GM06990 (cell line): ENCODE measurements at regions not wholly inside any gene's neighbourhood (a gene's known extent, or its start where the extent isn't known, plus 50 kb on each side); places are given as distances from the start of the nearest gene placed in this dataset.

Experiments used
- DNase-seq: peaks from one replicate; pipeline ENCODE4 v3.0.0-alpha.2; 2011; ENCODE audit not compliant: insufficient read length; ENCODE audit errors: extremely low read depth
- H3K27me3 ChIP-seq: replicated peaks from 2 replicates; pipeline ENCODE4 v1.6.0; 2011; ENCODE audit warnings: low read length; ENCODE audit not compliant: control insufficient read depth, insufficient read depth
- H3K36me3 ChIP-seq: 2 replicates; pipeline ENCODE4 v1.5.1; 2011; ENCODE audit warnings: low read length; ENCODE audit not compliant: control insufficient read depth, insufficient read depth
- H3K4me3 ChIP-seq: replicated peaks from 2 replicates; pipeline ENCODE4 v1.5.1; 2011; ENCODE audit warnings: low read depth, mild to moderate bottlenecking, control low read depth, low read length
- CTCF ChIP-seq: IDR thresholded peaks from 2 replicates; pipeline ENCODE4 v1.5.1; 2011; ENCODE audit warnings: low read length, control low read depth, mild to moderate bottlenecking, inconsistent platforms; ENCODE audit not compliant: insufficient read depth, poor library complexity, severe bottlenecking

- TF ChIP-seq CTCF = no peak
- no peaks in the 10 kb centered on the region for H3K27me3 ChIP-seq
- H3K4me3 ChIP-seq = no peak overlapping the region
- no peak for DNase-seq
- no peaks in the 10 kb centered on the region for H3K36me3 ChIP-seq
Observed at GRCh38 chr14:100484531-100485267, 102.5 kb downstream of the BEGAIN start.

GRCh38 chr14:100486025-100486828 lies 101.0 kb downstream of the BEGAIN start:
- no peaks in the 10 kb centered on the region for H3K36me3 ChIP-seq
- no peaks in the 10 kb centered on the region for H3K27me3 ChIP-seq
- no peak for TF ChIP-seq CTCF
- no peak overlapping the region for H3K4me3 ChIP-seq
- DNase-seq = peak; percentile 28
